Neural progenitor cell (in vitro differentiated cells): ENCODE measurements at regions not wholly inside any gene's neighbourhood (a gene's known extent, or its start where the extent isn't known, plus 50 kb on each side); places are given as distances from the start of the nearest gene placed in this dataset.
"Not testable (repeated sequence)": the region's sequence is repeated elsewhere in the genome, so short reads cannot be mapped to it uniquely, and the experiment has no call there.

ENCODE experiments used
- DNase-seq: peaks from one replicate; pipeline ENCODE4 v3.0.0-alpha.2; 2016; ENCODE audit warnings: low spot score
- H2AFZ ChIP-seq: fragments of 200-600 bp; sonication (generic); replicated peaks from 2 replicates; pipeline ENCODE4 v1.6.1; 2016; ENCODE audit warnings: antibody characterized with exemption
- H3F3A ChIP-seq: fragments of 200-600 bp; sonication (generic); 2 replicates; pipeline ENCODE4 v1.6.1; 2016; ENCODE audit warnings: antibody characterized with exemption, low read depth
- H3K27ac ChIP-seq: fragments of 200-600 bp; sonication (generic); 2 replicates; pipeline ENCODE4 v1.5.1; 2016; ENCODE audit warnings: mild to moderate bottlenecking
- H3K27me3 ChIP-seq: fragments of 200-600 bp; sonication (generic); 2 replicates; pipeline ENCODE4 v1.6.1; 2016; ENCODE audit warnings: mild to moderate bottlenecking, moderate library complexity
- H3K36me3 ChIP-seq: fragments of 200-600 bp; sonication (generic); 2 replicates; pipeline ENCODE4 v1.5.1; 2016
- H3K4me1 ChIP-seq: fragments of 200-600 bp; sonication (generic); 2 replicates; pipeline ENCODE4 v1.6.1; 2016; ENCODE audit warnings: mixed run types
- H3K4me2 ChIP-seq: fragments of 200-600 bp; sonication (generic); 2 replicates; pipeline ENCODE4 v1.6.1; 2016
- H3K4me3 ChIP-seq: fragments of 200-600 bp; sonication (generic); 2 replicates; pipeline ENCODE4 v1.5.1; 2016
- H3K79me2 ChIP-seq: fragments of 200-600 bp; sonication (generic); 2 replicates; pipeline ENCODE4 v1.6.1; 2016; ENCODE audit warnings: low read depth
- H3K9ac ChIP-seq: fragments of 200-600 bp; sonication (generic); 2 replicates; pipeline ENCODE4 v1.6.1; 2016
- H3K9me3 ChIP-seq: fragments of 200-600 bp; sonication (generic); 2 replicates; pipeline ENCODE4 v1.5.1; 2016; ENCODE audit warnings: low read depth
- H4K20me1 ChIP-seq: fragments of 200-600 bp; sonication (generic); 2 replicates; pipeline ENCODE4 v1.6.1; 2016; ENCODE audit warnings: low read depth
- H3K27ac Mint-ChIP-seq: 3 replicates; pipeline ENCODE4 v1.8.0; 2021; ENCODE audit warnings: mixed read lengths
- H3K27me3 Mint-ChIP-seq: 2 replicates; pipeline ENCODE4 v1.8.0; 2022; ENCODE audit warnings: low read depth, mild to moderate bottlenecking, inconsistent platforms, moderate library complexity, mixed read lengths; ENCODE audit not compliant: insufficient read depth
- H3K36me3 Mint-ChIP-seq: 3 replicates; pipeline ENCODE4 v1.8.0; 2021; ENCODE audit warnings: mixed read lengths
- H3K4me1 Mint-ChIP-seq: 3 replicates; pipeline ENCODE4 v1.8.0; 2021; ENCODE audit warnings: mixed read lengths
- H3K4me3 Mint-ChIP-seq: 3 replicates; pipeline ENCODE4 v1.8.0; 2021; ENCODE audit warnings: mild to moderate bottlenecking, moderate library complexity, mixed read lengths
- H3K9me3 Mint-ChIP-seq: 3 replicates; pipeline ENCODE4 v1.8.0; 2020; ENCODE audit warnings: mixed read lengths

- H3K36me3 Mint-ChIP-seq, H3K9me3 Mint-ChIP-seq, H3K4me3 ChIP-seq, H3K9ac ChIP-seq, H3K4me1 Mint-ChIP-seq, H3K27ac Mint-ChIP-seq, H3K9me3 ChIP-seq, DNase-seq, H3F3A ChIP-seq, H3K27me3 ChIP-seq, H3K4me1 ChIP-seq, H3K79me2 ChIP-seq, H3K27me3 Mint-ChIP-seq, H3K36me3 ChIP-seq, H2AFZ ChIP-seq, H4K20me1 ChIP-seq, H3K4me2 ChIP-seq, H3K27ac ChIP-seq, H3K4me3 Mint-ChIP-seq: not testable (repeated sequence)
Observed at GRCh38 chr6:60392969-60393368, 1893.1 kb downstream of the KHDRBS2 start.

- H3K79me2 ChIP-seq, H3K27me3 Mint-ChIP-seq, H3K36me3 Mint-ChIP-seq, H3K27me3 ChIP-seq, H2AFZ ChIP-seq, H3K4me2 ChIP-seq, H3K9me3 Mint-ChIP-seq, H3K9me3 ChIP-seq, H3K4me3 Mint-ChIP-seq, H3K9ac ChIP-seq, H3K4me1 Mint-ChIP-seq, H3K36me3 ChIP-seq, H3F3A ChIP-seq, H3K4me1 ChIP-seq, DNase-seq, H3K27ac Mint-ChIP-seq, H4K20me1 ChIP-seq, H3K4me3 ChIP-seq, H3K27ac ChIP-seq: not testable (repeated sequence)
Observed at GRCh38 chr6:60389094-60389493, 1896.9 kb downstream of the KHDRBS2 start.

- not testable (repeated sequence) for H3K27ac ChIP-seq, H3K36me3 Mint-ChIP-seq, H4K20me1 ChIP-seq, H3K27me3 Mint-ChIP-seq, H2AFZ ChIP-seq, H3K4me3 ChIP-seq, H3K4me3 Mint-ChIP-seq, H3F3A ChIP-seq, H3K9me3 Mint-ChIP-seq, DNase-seq, H3K4me1 ChIP-seq, H3K27me3 ChIP-seq, H3K9me3 ChIP-seq, H3K79me2 ChIP-seq, H3K36me3 ChIP-seq, H3K4me2 ChIP-seq, H3K27ac Mint-ChIP-seq, H3K9ac ChIP-seq, H3K4me1 Mint-ChIP-seq
Observed at GRCh38 chr6:60384614-60385013, 1901.4 kb downstream of the KHDRBS2 start.

- H3K36me3 ChIP-seq, H3K4me1 ChIP-seq, H3K9me3 Mint-ChIP-seq, H3K4me3 ChIP-seq, H2AFZ ChIP-seq, H3K27ac Mint-ChIP-seq, H4K20me1 ChIP-seq, H3K4me1 Mint-ChIP-seq, H3K79me2 ChIP-seq, H3K36me3 Mint-ChIP-seq, H3K27me3 Mint-ChIP-seq, H3K9ac ChIP-seq, H3K4me3 Mint-ChIP-seq, H3F3A ChIP-seq, H3K27me3 ChIP-seq, H3K27ac ChIP-seq, H3K9me3 ChIP-seq: not testable (repeated sequence)
- peak overlapping the region; percentile 11 for H3K4me2 ChIP-seq
- DNase-seq = peak; percentile 56
Observed at GRCh38 chr6:60382771-60383170, 1903.3 kb downstream of the KHDRBS2 start.

GRCh38 chr6:60374078-60374477 is 1911.9 kb downstream of the KHDRBS2 start:
- not testable (repeated sequence) for H3K4me1 Mint-ChIP-seq, H3K79me2 ChIP-seq, H3K36me3 ChIP-seq, H3K27me3 Mint-ChIP-seq, H3K36me3 Mint-ChIP-seq, H3K9me3 ChIP-seq, H3K27ac Mint-ChIP-seq, H4K20me1 ChIP-seq, H3K27me3 ChIP-seq, H3K4me3 Mint-ChIP-seq, H3K4me2 ChIP-seq, H3F3A ChIP-seq, H2AFZ ChIP-seq, H3K4me1 ChIP-seq, H3K27ac ChIP-seq, H3K4me3 ChIP-seq, H3K9me3 Mint-ChIP-seq, DNase-seq, H3K9ac ChIP-seq

- not testable (repeated sequence) for DNase-seq, H3K79me2 ChIP-seq, H3K27me3 ChIP-seq, H3K4me1 ChIP-seq, H3K9me3 Mint-ChIP-seq, H3K27me3 Mint-ChIP-seq, H3K4me2 ChIP-seq, H2AFZ ChIP-seq, H3K4me3 ChIP-seq, H3K36me3 Mint-ChIP-seq, H3K27ac ChIP-seq, H4K20me1 ChIP-seq, H3K27ac Mint-ChIP-seq, H3K36me3 ChIP-seq, H3K4me1 Mint-ChIP-seq, H3K4me3 Mint-ChIP-seq, H3F3A ChIP-seq, H3K9ac ChIP-seq, H3K9me3 ChIP-seq
Observed at GRCh38 chr6:60367800-60368199, 1918.2 kb downstream of the KHDRBS2 start.

- H3K9ac ChIP-seq, H3K4me2 ChIP-seq, H3K27me3 Mint-ChIP-seq, H4K20me1 ChIP-seq, H3K4me1 ChIP-seq, H3K36me3 Mint-ChIP-seq, H3K27ac Mint-ChIP-seq, DNase-seq, H3K4me1 Mint-ChIP-seq, H3K36me3 ChIP-seq, H2AFZ ChIP-seq, H3K79me2 ChIP-seq, H3K4me3 Mint-ChIP-seq, H3F3A ChIP-seq, H3K9me3 ChIP-seq, H3K9me3 Mint-ChIP-seq, H3K27me3 ChIP-seq, H3K27ac ChIP-seq, H3K4me3 ChIP-seq: not testable (repeated sequence)
Observed at GRCh38 chr6:60365901-60366300, 1920.1 kb downstream of the KHDRBS2 start.

GRCh38 chr6:60342411-60343008 is 1943.5 kb downstream of the KHDRBS2 start:
- not testable (repeated sequence) for H3K4me3 ChIP-seq, H3K9me3 Mint-ChIP-seq, H3F3A ChIP-seq, H3K36me3 ChIP-seq, H3K4me2 ChIP-seq, H3K36me3 Mint-ChIP-seq, H4K20me1 ChIP-seq, H3K79me2 ChIP-seq, H3K27me3 ChIP-seq, H3K4me1 ChIP-seq, H3K27me3 Mint-ChIP-seq, H2AFZ ChIP-seq, DNase-seq, H3K27ac Mint-ChIP-seq, H3K9ac ChIP-seq, H3K27ac ChIP-seq, H3K9me3 ChIP-seq, H3K4me1 Mint-ChIP-seq, H3K4me3 Mint-ChIP-seq
